ENCODE measurements at regions not wholly inside any gene's neighbourhood (a gene's known extent, or its start where the extent isn't known, plus 50 kb on each side); places are given as distances from the start of the nearest gene placed in this dataset.
"Not testable (repeated sequence)": the region's sequence is repeated elsewhere in the genome, so short reads cannot be mapped to it uniquely, and the experiment has no call there.

DNA sequence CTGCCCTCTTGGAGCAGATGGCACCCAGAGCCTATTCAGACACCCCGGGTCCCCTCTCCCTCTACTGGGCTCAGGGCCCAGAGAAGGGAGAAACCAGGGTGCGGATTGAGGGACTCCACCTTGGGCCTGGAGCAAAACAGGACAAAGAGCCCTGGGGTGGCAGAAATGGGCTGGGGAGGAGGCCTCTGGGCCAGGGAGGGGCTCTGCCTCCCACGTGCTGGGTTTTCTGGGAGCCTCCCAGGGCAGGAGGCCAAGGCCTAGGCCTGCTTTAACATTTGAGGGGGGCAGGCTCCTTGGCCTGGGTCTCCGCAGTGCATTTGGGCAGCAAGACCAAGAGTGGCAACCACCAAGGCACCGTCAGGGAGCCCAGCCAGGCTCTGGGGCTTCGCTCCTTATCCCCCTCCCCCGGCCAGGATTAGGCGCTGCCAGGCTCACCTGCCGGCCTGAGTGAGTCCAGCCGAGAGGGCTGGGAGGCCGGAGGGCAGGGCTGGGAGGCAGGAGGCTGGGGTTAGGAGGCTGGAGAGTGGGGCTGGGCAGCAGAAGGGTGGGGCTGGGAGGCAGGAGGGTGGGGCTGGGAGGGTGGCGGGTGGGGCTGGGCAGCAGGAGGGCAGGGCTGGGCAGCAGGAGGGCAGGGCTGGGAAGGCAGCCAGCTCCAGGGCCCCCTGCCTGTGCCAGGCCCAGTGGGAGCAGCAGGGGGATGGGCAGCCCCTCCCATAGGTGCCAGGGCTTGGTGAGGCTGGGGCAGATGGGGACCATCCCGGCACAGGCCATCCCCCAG is 101.8 kb upstream of the EIF5 start:
- DNase-seq: no peak

DNA sequence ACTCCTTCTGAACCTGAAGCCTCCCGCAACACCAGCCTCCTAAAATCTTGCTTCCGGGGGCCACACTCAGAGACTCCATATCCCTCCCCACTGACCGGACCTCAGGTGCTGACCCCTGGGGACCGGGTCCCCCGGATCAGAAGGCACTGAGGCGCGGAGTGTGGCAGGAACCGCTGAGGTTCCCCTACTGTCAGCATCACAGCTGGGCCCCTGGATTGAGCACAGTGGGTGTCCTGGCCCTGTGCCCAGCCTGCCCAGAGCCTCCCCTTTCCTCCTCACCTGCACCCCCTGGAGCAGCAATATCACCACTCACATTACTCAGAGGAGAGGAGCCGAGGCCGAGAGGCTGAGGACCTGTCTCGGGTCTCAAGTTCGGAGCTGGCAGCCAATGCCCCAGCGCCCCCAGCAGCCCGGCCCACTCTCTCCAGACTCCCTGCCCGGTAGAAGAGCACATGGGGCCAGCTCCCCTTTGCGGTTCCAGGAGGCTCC is 101.2 kb upstream of the EIF5 start:
- DNase-seq: no peak

- no peak for DNase-seq
These were observed 100.7 kb upstream of the EIF5 start for GRCh38 chr14:103233328-103233727.

GRCh38 chr14:103234826-103235225 is 99.2 kb upstream of the EIF5 start:
- not testable (repeated sequence) for DNase-seq

DNA sequence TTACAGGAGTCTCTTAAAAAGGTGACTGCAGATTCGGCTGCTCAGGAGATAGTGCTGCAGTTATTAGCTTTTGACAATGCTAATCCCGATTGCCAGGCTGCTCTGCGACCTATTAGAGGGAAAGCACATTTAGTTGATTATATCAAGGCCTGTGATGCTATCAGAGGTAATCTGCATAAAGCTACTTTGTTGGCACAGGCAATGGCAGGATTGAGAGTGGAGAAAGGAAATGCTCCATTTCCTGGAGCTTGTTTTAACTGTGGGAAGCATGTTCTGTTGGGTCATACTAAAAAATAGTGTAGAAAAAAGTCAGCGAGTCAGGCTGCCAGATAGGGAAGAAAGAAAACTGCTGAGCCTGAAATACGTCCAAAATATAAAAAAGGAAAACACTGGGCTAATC is 98.5 kb upstream of the EIF5 start:
- not testable (repeated sequence) for DNase-seq

DNA sequence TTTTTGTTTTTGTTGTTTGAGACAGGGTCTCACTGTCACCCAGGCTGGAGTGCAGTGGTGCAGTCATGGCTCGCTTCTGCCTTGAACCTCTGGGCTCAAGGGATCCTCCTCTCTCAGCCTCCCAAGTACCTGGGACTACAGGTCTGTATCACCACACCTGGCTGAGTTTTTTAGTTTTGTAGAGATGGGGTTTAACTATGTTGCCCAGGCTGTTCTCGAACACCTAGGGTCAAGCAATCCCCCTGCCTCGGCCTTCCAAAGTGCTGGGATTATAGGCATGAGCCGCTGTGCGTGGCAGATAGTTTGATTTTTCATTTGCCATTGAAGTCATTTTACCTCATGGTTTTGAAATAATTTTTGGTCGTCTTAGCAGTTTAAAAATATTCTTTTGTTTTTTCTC is 94.3 kb upstream of the EIF5 start:
- no peak for DNase-seq

- DNase-seq: no peak
These were observed 92.5 kb upstream of the EIF5 start for GRCh38 chr14:103241531-103241930.

DNA sequence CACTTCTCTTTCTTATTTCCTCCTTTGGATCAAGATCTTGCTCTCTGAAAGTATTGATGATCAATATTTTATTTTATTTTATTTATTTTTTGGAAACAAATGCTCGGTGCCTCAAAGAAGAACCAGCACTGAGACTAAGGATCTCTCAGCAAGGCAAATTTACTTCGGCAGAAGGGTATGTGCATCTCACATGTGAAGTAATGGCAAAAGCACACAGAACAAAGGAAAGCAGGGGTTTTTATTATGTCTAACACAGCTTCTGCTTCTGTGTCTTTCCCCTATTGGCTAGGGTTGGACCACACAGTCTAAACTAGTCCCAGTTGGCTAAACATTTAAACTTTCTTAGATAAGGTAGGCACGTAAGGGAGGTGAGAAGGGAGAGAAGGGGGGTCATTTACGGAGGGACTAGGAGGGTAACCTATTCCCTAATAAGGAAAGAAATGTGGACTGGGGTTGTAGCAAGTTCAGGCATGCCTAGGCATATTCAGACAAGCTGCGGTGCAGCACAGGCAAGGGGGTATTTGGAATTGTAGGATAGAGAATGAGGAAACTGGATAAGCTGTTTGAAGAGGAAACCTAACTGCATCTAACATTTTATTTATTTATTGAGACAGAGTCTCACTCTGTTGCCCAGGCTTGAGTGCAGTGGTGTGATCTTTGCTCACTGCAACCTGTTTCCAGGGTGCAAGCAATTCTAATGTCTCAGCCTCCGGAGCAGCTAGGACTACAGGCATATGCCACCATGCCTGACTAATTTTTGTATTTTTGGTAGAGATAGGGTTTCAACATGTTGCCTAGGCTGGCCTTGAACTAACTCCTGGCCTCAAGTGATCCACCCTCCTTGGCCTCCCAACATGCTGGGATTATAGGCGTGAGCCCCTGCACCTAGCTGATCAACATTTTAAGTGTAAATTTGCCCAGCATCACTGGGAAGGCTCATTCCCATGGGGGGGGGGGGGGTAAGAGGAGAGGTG is 90.0 kb upstream of the EIF5 start:
- DNase-seq: no peak

- DNase-seq: not testable (repeated sequence)
These were observed 88.4 kb upstream of the EIF5 start for GRCh38 chr14:103245624-103246031.

- DNase-seq: no peak
These were observed 88.0 kb upstream of the EIF5 start for GRCh38 chr14:103246070-103246469.

- no peak for DNase-seq
These were observed 86.8 kb upstream of the EIF5 start for GRCh38 chr14:103247169-103247606.

GRCh38 chr14:103250181-103250580 is 83.9 kb upstream of the EIF5 start:
- DNase-seq: no peak

- DNase-seq: no peak
These were observed 83.2 kb upstream of the EIF5 start for GRCh38 chr14:103250874-103251273.

DNA sequence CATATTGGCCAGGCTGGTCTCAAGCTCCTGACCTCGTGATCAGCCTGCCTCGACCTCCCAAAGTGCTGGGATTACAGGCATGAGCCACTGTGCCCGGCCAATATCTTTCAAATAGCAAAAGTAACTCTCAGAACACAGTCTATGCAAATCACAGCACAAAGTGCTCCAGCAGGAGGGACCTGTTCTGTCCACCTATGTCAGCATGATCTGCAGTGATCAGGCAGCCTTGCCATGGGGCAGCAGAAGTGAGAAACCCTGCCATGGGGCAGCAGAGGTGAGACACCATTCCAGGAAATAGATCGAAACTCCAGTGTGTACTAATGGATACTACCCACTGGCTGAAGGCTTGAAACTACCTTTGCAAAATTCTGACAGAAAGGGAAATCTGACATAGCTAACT is 78.5 kb upstream of the EIF5 start:
- DNase-seq: no peak

DNA sequence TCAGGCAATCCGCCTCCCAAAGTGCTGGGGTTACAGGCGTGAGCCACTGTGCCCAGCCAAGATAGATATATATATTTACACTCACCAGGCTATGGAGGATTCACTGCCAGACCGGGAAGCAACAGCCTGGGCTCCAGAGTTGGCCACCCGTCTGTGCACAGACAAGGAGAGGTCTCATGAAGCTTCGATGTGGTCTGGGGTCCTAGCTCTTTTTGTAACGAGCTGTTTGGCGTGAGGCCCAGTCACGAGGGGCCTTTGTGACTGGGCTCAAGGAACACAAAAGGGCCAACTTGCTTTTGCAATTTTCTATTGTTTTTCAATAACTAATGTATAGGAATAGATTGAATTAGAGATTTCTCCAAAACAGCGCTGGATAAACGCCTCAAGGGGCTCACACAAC is 77.6 kb upstream of the EIF5 start:
- DNase-seq: no peak

DNA sequence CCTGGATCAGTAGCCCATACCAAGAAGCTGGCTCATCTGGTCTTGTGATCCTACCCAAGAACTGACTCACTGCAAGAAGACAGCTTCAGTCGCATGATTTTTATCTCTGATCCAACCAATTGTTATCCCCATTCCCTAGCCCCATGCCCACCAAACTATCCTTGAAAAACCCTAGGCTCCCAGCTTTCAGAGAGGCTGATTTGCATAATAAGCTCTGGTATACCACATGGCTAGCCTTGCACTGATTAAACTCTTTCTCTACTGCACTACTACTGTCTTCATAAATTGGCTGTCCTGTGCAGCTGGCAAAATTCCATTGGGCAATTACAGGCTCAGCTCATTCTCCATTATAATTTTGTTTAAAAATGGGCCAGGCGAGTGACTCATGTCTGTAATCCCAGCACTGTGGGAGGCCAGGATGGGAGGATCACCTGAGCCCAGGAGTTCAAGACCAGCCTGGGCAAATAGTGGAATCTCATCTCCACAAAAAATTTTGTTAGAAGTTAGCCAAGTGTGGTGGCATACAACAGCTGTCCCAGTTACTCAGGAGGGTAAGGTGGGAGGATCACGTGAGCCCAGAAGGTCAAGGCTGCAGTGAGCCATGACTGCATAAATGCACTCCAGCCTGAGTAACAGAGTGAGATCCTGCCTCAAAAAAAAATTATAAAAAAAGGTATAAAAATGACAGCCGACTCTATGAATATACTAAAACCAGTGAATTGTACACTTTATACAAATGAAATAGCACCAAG is 76.7 kb upstream of the EIF5 start:
- DNase-seq: no peak

GRCh38 chr14:103258211-103258610 is 75.8 kb upstream of the EIF5 start:
- DNase-seq: no peak

GRCh38 chr14:103259184-103259583 is 74.9 kb upstream of the EIF5 start:
- DNase-seq: no peak

GRCh38 chr14:103259801-103260628 is 74.0 kb upstream of the EIF5 start:
- DNase-seq: no peak

DNA sequence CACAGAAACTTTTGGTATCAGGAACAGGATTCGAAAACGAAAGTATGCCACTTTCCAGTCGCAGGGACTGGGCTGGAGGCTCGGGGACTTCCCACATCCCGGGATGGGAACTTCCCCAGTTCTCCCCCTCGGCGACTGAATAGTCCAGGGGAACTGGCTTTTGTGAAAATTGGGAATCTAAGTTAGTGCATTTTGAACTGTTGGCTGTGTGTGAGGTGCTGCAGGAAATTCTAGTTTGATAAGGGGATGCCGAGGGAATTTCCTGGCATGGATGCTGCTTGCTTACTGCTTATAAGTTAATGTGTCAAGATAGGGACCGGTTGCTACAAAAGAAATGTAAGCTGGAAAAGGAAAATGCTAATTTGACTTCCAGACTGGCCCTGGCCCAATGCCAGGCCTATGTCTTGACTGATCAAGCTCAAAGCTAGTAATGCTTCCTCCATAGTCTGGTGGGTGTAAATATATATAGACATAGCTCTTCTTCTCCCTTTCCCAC is 73.4 kb upstream of the EIF5 start:
- no peak for DNase-seq

GRCh38 chr14:103267226-103267910 is 66.7 kb upstream of the EIF5 start:
- DNase-seq: no peak

Measured in central memory CD4-positive, alpha-beta T cell (primary cell).